MM.1S (cell line): ENCODE measurements at regions not wholly inside any gene's neighbourhood (a gene's known extent, or its start where the extent isn't known, plus 50 kb on each side); places are given as distances from the start of the nearest gene placed in this dataset.

Experiments
- DNase-seq: peaks from one replicate; pipeline ENCODE4 v3.0.0-alpha.2; 2015
- H2AFZ ChIP-seq: fragments of 300-600 bp; sonication (generic); 2 replicates; pipeline ENCODE4 v1.6.0; 2016; ENCODE audit warnings: antibody characterized with exemption, low read length
- H3F3A ChIP-seq: fragments of 300-600 bp; sonication (generic); 2 replicates; pipeline ENCODE4 v1.6.1; 2016; ENCODE audit warnings: mild to moderate bottlenecking, antibody characterized with exemption, low read length, moderate library complexity, mixed read lengths; ENCODE audit not compliant: insufficient read depth
- H3K27ac ChIP-seq: fragments of 300-600 bp; sonication (generic); 2 replicates; pipeline ENCODE4 v1.5.1; 2016; ENCODE audit warnings: mild to moderate bottlenecking, low read length
- H3K27me3 ChIP-seq: fragments of 300-600 bp; sonication (generic); replicated peaks from 2 replicates; pipeline ENCODE4 v1.6.0; 2016; ENCODE audit warnings: low read length; ENCODE audit not compliant: insufficient read depth
- H3K36me3 ChIP-seq: fragments of 300-600 bp; sonication (generic); replicated peaks from 2 replicates; pipeline ENCODE4 v1.6.1; 2016; ENCODE audit warnings: mild to moderate bottlenecking, low read length, mixed read lengths; ENCODE audit not compliant: insufficient read depth
- H3K4me1 ChIP-seq: fragments of 300-600 bp; sonication (generic); 2 replicates; pipeline ENCODE4 v1.6.1; 2016; ENCODE audit warnings: low read length, mixed read lengths
- H3K4me2 ChIP-seq: fragments of 300-600 bp; sonication (generic); 2 replicates; pipeline ENCODE4 v1.6.0; 2016; ENCODE audit warnings: low read depth, low read length
- H3K4me3 ChIP-seq: fragments of 300-600 bp; sonication (generic); 2 replicates; pipeline ENCODE4 v1.5.1; 2016; ENCODE audit warnings: low read length, mixed read lengths
- H3K79me2 ChIP-seq: fragments of 300-600 bp; sonication (generic); 2 replicates; pipeline ENCODE4 v1.6.1; 2016; ENCODE audit warnings: mixed run types, low read length, mixed read lengths
- H3K9ac ChIP-seq: fragments of 300-600 bp; sonication (generic); 2 replicates; pipeline ENCODE4 v1.6.1; 2016; ENCODE audit warnings: low read length, mixed read lengths
- H3K9me2 ChIP-seq: fragments of 300-600 bp; sonication (generic); replicated peaks from 2 replicates; pipeline ENCODE4 v1.6.1; 2016; ENCODE audit warnings: mild to moderate bottlenecking, low read length, mixed read lengths; ENCODE audit not compliant: insufficient read depth
- H3K9me3 ChIP-seq: fragments of 300-600 bp; sonication (generic); replicated peaks from 2 replicates; pipeline ENCODE4 v1.6.1; 2016; ENCODE audit warnings: mild to moderate bottlenecking, low read length, mixed read lengths; ENCODE audit not compliant: insufficient read depth
- H4K20me1 ChIP-seq: fragments of 300-600 bp; sonication (generic); 2 replicates; pipeline ENCODE4 v1.6.1; 2016; ENCODE audit warnings: mild to moderate bottlenecking, low read length, moderate library complexity, mixed read lengths; ENCODE audit not compliant: insufficient read depth
- CTCF ChIP-seq: fragments of 300-600 bp; sonication (generic); IDR thresholded peaks from 2 replicates; pipeline ENCODE4 v1.5.1; 2016; ENCODE audit warnings: antibody characterized with exemption, low read length, mixed read lengths
- EZH2 ChIP-seq: fragments of 300-600 bp; sonication (generic); optimal IDR thresholded peaks from 2 replicates; pipeline ENCODE3; 2017; ENCODE audit warnings: low read depth, mild to moderate bottlenecking, antibody characterized with exemption, low read length, mixed read lengths
- EZH2phosphoT487 ChIP-seq: fragments of 300-600 bp; sonication (generic); IDR thresholded peaks from 2 replicates; pipeline ENCODE4 v1.6.1; 2018; ENCODE audit warnings: antibody characterized with exemption, low read length

- no peak overlapping the region for H3K4me2 ChIP-seq
- TF ChIP-seq EZH2 (no peak), CTCF (no peak), EZH2phosphoT487 (no peak)
- H3K4me1 ChIP-seq, result no peaks in the 10 kb centered on the region
- DNase-seq, result no peak
- no peaks in the 10 kb centered on the region for H3K9me3 ChIP-seq
- H3K27ac ChIP-seq, result no peak overlapping the region
- no peaks in the 10 kb centered on the region for H3K9me2 ChIP-seq
- no peak overlapping the region for H3K9ac ChIP-seq
- H3K27me3 ChIP-seq, result no peaks in the 10 kb centered on the region
- no peaks in the 10 kb centered on the region for H3F3A ChIP-seq
- no peaks in the 10 kb centered on the region for H3K79me2 ChIP-seq
- no peaks in the 10 kb centered on the region for H3K36me3 ChIP-seq
- no peak overlapping the region for H2AFZ ChIP-seq
- H4K20me1 ChIP-seq, result no peaks in the 10 kb centered on the region
- H3K4me3 ChIP-seq, result no peak overlapping the region
Observed at GRCh38 chr2:103386872-103387271, 625.0 kb downstream of the TMEM182 start.

GRCh38 chr2:103387888-103388287 is 626.1 kb downstream of the TMEM182 start:
- Histone ChIP-seq H3K9ac (no peak overlapping the region), H3K27me3 (no peaks in the 10 kb centered on the region), H3F3A (no peaks in the 10 kb centered on the region), H4K20me1 (no peaks in the 10 kb centered on the region), H3K36me3 (no peaks in the 10 kb centered on the region), H3K9me3 (no peaks in the 10 kb centered on the region), H3K9me2 (no peaks in the 10 kb centered on the region), H3K4me2 (no peak overlapping the region), H2AFZ (no peak overlapping the region), H3K4me1 (no peaks in the 10 kb centered on the region), H3K4me3 (no peak overlapping the region), H3K79me2 (no peaks in the 10 kb centered on the region), H3K27ac (no peak overlapping the region)
- TF ChIP-seq EZH2 (no peak), CTCF (no peak), EZH2phosphoT487 (no peak)
- no peak for DNase-seq

- Histone ChIP-seq H3K9me2 (no peaks in the 10 kb centered on the region), H3K9me3 (no peaks in the 10 kb centered on the region), H3K27me3 (no peaks in the 10 kb centered on the region), H2AFZ (no peak overlapping the region), H4K20me1 (no peaks in the 10 kb centered on the region), H3K27ac (no peak overlapping the region), H3K9ac (no peak overlapping the region), H3K4me3 (no peak overlapping the region), H3F3A (no peaks in the 10 kb centered on the region), H3K4me2 (no peak overlapping the region), H3K79me2 (no peaks in the 10 kb centered on the region), H3K36me3 (no peaks in the 10 kb centered on the region), H3K4me1 (no peaks in the 10 kb centered on the region)
- TF ChIP-seq EZH2phosphoT487, result no peak
- DNase-seq, result no peak
Observed at GRCh38 chr2:103396152-103396551, 634.3 kb downstream of the TMEM182 start.

GRCh38 chr2:103401621-103402020 is 639.8 kb downstream of the TMEM182 start:
- H3K9ac ChIP-seq, result no peak overlapping the region
- no peaks in the 10 kb centered on the region for H3K9me2 ChIP-seq
- no peak for DNase-seq
- no peak overlapping the region for H3K4me3 ChIP-seq
- no peaks in the 10 kb centered on the region for H3K27me3 ChIP-seq
- no peaks in the 10 kb centered on the region for H3K36me3 ChIP-seq
- no peak overlapping the region for H2AFZ ChIP-seq
- H3K4me2 ChIP-seq, result no peak overlapping the region
- TF ChIP-seq EZH2 (no peak), EZH2phosphoT487 (no peak), CTCF (no peak)
- H3F3A ChIP-seq, result no peaks in the 10 kb centered on the region
- no peaks in the 10 kb centered on the region for H3K9me3 ChIP-seq
- no peaks in the 10 kb centered on the region for H3K4me1 ChIP-seq
- no peaks in the 10 kb centered on the region for H4K20me1 ChIP-seq
- no peak overlapping the region for H3K27ac ChIP-seq
- no peaks in the 10 kb centered on the region for H3K79me2 ChIP-seq
